GM19467 (cell line): ENCODE measurements at regions not wholly inside any gene's neighbourhood (a gene's known extent, or its start where the extent isn't known, plus 50 kb on each side); places are given as distances from the start of the nearest gene placed in this dataset.

Source experiments
- ATAC-seq: cut with Tn5 transposase; IDR thresholded peaks from one replicate; pipeline ENCODE4 v1.9.1; 2021; ENCODE audit warnings: mild to moderate bottlenecking, moderate library complexity; ENCODE audit not compliant: unreplicated experiment

- no peak for ATAC-seq
These were observed 67.6 kb downstream of the NMUR2 start for GRCh38 chr5:152337484-152337883.

DNA sequence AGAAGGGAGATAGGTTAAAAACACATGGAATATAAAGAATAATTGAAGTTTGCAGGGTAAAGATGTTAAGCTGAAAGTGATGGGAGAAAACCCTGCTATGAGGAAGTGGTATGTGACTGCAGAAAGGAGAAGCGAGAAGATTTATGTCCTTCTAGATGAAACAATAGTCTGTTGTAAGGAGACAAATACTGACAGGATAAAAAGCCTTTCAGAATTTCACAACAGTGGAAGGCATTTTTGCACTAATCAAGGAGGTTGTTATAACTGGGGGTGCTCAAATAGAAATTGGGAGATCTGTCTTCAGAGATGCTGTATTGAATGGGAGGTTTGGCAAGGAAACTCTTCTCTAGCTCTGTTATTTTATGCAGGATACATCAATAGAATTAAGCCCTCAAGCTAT, 69.6 kb downstream of the NMUR2 start:
- no peak for ATAC-seq

GRCh38 chr5:152332716-152333460, 72.2 kb downstream of the NMUR2 start:
- no peak for ATAC-seq

DNA sequence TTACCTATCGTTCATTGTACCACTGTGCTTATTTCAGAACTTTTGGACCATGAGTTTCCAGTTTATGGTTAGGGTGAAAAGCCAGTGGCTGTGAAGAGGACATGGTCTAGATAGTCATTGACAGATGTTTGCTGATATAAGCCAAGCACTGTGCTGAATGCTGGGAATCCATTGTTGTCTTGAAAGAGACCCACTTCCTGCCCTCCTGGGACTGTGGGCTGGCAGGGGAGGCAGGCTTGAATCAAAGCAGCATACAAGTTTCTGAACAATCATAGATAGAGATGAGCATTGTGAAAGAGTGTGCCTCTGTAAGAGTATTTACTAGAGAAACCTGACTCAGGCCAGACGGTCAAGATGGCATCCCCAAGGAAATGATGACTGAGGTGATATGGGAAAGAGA, 73.4 kb downstream of the NMUR2 start:
- ATAC-seq: no peak

GRCh38 chr5:152331006-152331405, 74.1 kb downstream of the NMUR2 start:
- no peak for ATAC-seq

GRCh38 chr5:152329761-152330283, 75.3 kb downstream of the NMUR2 start:
- ATAC-seq: no peak

DNA sequence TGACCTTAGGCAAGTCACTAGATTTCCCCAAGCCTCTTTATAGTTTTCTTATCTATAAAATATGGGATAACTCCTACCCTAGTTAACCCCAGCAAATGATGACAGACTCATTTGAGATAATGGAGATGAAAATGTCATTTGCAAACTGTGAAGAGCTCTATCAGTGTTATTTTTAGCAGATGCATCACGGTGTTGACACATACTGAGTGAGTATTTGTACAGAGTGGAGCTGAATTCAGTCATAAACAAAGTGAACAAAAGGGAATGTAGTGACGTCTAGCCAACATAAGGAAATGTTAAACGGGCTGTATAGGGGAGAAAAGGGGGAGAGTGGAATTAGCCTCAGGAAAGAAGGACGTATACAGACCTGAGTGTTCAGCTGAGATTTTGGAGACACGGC, 75.9 kb downstream of the NMUR2 start:
- no peak for ATAC-seq

DNA sequence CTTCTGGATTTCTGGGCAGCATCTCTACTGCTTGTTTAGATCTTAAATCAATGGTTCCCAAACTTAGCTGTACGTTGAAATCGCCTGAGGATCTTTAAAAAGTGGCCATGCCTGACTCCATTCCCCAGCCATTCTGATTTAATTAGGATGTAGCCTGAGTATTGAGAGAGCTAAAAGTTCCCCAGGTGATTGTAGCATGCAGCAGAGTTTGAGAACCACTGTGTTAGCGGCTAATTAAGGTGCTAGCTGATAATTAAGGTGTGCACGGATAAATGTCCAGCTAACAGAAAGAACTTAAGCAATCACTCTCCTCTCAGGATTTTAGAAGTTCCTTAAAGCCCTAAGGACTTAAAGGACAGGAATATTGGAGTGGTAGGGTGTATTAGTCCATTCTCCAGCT, 89.1 kb downstream of the NMUR2 start:
- no peak for ATAC-seq

DNA sequence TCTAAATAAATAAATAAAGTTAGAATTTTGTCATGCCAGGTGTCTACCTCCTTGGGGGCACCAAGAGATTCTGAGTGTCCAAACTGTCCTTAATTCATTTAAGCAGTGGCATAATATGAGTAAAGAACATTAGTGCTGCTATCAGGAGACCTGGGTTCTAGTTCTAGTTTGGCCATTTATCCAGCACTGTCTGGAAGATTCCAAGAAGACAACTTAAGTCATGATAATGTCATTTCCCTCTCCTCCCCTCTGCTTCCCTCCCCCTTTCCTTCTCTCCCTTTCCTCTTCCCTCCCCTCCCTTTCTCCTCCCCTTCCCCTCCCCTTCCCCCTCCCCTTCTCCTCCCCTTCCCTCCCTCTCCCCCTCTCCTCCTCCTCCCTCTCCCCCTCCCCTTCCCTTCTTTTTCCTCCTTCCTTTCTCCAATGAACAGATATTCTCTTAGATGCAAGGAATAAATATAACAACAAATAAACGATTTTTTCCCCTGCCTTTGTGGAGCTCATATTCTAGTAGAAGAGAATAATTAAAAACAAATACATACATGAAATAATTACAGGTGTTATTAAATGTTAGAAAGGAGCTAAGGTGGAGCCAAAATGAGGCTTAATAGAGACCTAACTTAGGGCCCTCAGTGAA, 90.8 kb downstream of the NMUR2 start:
- ATAC-seq: no peak

GRCh38 chr5:152309926-152310450, 95.1 kb downstream of the NMUR2 start:
- no peak for ATAC-seq

- no peak for ATAC-seq
These were observed 98.7 kb downstream of the NMUR2 start for GRCh38 chr5:152306386-152306785.

- no peak for ATAC-seq
These were observed 99.6 kb downstream of the NMUR2 start for GRCh38 chr5:152305525-152305924.

DNA sequence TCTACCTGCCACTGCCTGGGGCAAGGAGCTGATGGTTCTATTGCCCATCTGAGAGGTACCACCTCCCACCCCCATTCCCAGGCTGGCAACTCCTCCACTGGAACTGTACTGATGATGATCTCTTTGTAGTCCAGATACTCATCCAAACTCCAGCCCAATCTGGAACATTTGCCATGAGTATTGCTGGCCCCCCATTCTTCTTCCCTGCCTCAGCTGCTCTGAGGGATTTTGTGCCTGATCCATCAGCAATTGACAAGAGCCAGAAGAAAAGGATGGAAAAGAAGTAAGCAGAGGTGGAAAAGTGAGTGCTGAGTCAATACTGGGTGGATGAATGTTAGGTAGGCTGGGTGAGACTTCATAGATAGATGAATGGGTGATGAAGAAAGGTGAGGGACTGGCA, 101.2 kb downstream of the NMUR2 start:
- no peak for ATAC-seq

GRCh38 chr5:152297866-152298265, 107.2 kb downstream of the NMUR2 start:
- ATAC-seq: no peak

DNA sequence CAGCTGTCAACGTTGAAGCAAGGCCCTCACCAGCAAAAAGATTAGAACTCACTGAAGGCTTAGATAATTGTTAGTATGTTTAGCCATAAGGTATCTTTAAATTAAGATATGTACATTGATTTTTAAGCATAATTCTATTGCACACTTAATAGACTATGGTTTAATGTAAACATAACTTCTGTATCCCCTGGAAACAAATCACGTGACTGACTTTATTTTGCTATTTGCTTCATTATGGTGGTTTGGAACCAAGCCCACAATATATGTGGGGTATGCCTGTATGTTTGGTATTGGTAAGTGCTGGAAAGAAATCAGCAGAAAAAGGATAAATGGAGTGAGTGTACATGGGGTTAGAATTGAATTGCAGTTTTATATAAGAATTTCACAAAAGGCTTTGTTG, 111.9 kb downstream of the NMUR2 start:
- ATAC-seq: no peak

- no peak for ATAC-seq
These were observed 114.9 kb downstream of the NMUR2 start for GRCh38 chr5:152290181-152290580.

DNA sequence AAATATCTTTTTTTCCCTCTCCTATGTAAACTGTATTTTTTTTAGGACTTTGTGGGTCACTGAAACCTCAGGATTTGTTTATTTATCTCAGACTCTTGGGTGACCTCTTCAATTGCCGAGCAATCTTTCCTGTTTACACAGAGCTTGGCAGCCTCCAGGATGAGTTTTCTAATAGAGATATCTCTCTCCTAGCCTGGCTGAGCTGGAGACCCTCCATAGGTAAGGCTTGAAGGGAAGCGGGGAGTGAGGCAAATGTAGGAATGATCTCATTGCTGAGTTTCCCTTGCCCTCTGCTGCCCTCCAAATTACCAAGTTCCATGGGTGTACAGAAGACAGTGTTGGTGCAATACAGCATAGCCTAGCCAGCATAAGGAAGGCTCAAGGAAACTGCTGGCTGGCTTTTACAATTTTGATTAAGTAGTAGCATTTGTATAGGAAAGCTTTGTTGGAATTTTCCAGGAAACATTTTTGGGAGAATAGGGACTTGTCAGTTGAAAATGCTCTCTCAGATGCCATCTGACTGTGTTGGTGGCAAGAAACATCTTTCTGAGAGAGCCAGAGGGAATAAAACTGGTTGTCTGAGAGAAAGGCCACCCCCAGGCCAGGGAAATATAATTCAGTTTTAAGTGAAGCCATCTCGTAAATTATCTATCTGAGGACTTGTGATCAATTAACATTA, 116.0 kb downstream of the NMUR2 start:
- ATAC-seq: no peak

GRCh38 chr5:152288499-152288898, 116.6 kb downstream of the NMUR2 start:
- no peak for ATAC-seq

GRCh38 chr5:152285764-152286163, 119.3 kb downstream of the NMUR2 start:
- no peak for ATAC-seq

GRCh38 chr5:152282331-152282730, 122.7 kb downstream of the NMUR2 start:
- no peak for ATAC-seq

DNA sequence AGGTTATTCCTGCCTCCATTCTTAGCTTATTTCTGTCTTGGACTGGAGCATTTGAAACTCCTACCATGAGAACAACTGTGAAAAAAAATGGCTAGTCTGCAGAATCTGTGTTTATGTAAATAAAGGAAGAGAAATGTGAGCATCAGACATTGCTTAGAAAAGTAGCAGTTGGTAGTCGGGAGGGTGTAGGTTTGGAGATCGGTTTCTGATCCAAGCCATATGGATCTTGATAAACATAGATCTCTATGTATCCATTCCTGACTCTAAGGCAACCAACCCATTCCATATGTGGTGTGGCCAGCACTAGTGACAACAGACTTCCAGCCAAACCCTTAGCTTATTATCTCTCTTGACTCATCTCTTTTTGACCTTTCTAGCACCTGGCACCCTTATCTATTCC, 127.1 kb downstream of the NMUR2 start:
- ATAC-seq: no peak

- no peak for ATAC-seq
These were observed 130.9 kb downstream of the NMUR2 start for GRCh38 chr5:152274224-152274623.
